ENCODE measurements at regions not wholly inside any gene's neighbourhood (a gene's known extent, or its start where the extent isn't known, plus 50 kb on each side); places are given as distances from the start of the nearest gene placed in this dataset.

DNA sequence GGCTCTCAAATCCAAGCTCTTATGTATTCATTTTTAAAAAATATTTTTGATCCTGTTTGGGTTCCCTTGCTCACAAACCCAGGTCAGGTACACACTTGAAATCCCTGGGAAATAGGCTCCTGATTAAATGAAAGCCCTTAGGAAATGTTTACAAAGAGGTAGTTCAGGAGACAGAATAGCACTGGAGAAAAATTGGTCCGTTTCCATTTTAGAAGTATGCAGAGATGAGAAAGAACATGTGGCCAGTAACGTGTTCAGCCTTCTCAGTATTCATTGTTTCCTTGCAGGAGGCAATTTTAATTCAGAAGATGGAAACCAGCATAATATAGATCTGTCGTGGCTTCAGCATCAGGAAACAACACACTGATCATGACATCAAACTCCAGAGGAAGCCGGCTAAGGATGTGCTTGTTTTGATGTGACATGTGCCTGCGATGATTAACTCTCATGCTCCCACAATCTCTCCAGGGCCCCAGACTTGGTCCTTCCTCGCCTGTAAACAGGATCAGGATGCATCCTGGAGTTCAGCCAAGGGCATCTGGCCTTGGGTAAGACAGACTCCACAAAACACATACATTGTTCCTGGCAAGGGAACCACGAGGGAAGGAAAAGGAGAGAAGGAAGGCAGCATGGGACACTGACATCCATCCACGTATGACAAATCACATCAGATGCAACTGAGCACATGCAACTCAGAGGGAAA lies 350.5 kb upstream of the THBS1 start:
- H3K27ac ChIP-seq (ENCODE audit: low read depth, low read length): no peak overlapping the region
- no peak overlapping the region for H3K9ac ChIP-seq (ENCODE audit: low read length)
- H3K4me3 ChIP-seq (ENCODE audit: insufficient read depth, low read length, poor library complexity, severe bottlenecking): no peak overlapping the region
- H3F3A ChIP-seq (ENCODE audit: insufficient read depth): no peaks in the 10 kb centered on the region
- no peaks in the 10 kb centered on the region for H3K27me3 ChIP-seq (ENCODE audit: low read length)
- TF ChIP-seq, protein P1, sequence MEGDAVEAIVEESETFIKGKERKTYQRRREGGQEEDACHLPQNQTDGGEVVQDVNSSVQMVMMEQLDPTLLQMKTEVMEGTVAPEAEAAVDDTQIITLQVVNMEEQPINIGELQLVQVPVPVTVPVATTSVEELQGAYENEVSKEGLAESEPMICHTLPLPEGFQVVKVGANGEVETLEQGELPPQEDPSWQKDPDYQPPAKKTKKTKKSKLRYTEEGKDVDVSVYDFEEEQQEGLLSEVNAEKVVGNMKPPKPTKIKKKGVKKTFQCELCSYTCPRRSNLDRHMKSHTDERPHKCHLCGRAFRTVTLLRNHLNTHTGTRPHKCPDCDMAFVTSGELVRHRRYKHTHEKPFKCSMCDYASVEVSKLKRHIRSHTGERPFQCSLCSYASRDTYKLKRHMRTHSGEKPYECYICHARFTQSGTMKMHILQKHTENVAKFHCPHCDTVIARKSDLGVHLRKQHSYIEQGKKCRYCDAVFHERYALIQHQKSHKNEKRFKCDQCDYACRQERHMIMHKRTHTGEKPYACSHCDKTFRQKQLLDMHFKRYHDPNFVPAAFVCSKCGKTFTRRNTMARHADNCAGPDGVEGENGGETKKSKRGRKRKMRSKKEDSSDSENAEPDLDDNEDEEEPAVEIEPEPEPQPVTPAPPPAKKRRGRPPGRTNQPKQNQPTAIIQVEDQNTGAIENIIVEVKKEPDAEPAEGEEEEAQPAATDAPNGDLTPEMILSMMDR (IDR thresholded peaks at IDR 0.05; ENCODE audit: insufficient read depth, low read length, poor library complexity, severe bottlenecking): no peak
- no peak for TF ChIP-seq EZH2phosphoT487 (conservative IDR thresholded peaks at IDR 0.05; ENCODE audit: low read length)
- H3K4me2 ChIP-seq (ENCODE audit: low read depth, low read length, poor library complexity, severe bottlenecking): no peak overlapping the region
- H3K9me3 ChIP-seq (ENCODE audit: insufficient read depth, low read length): no peaks in the 10 kb centered on the region
- H3K79me2 ChIP-seq (ENCODE audit: insufficient read depth, low read length): no peaks in the 10 kb centered on the region
- no peaks in the 10 kb centered on the region for H3K9me2 ChIP-seq (replicated peaks; ENCODE audit: insufficient read depth, low read length)
- H4K20me1 ChIP-seq (ENCODE audit: low read depth, low read length): no peaks in the 10 kb centered on the region
- H3K36me3 ChIP-seq (ENCODE audit: low read length): no peaks in the 10 kb centered on the region
- H2AFZ ChIP-seq (ENCODE audit: low read depth, low read length, severe bottlenecking): no peak overlapping the region

DNA sequence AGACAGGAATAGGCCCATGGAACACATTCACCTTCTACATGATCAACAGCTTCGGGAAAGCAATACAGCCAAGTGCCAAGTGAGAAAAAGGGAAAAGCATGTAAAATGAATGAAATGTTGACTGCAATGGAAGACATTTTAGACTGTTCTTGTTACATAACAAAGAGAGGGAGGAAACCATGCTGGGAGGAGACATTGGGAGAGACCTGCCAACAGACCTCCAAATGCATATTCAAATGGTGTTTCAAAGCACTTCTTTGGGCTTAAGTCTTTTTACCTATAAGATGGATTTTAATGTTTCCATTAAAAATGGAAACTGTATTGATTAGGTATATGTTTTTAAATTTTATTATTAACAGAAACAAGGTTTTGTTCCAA lies 350.0 kb upstream of the THBS1 start:
- H3K36me3 ChIP-seq (ENCODE audit: low read length): no peaks in the 10 kb centered on the region
- TF ChIP-seq EZH2phosphoT487 (conservative IDR thresholded peaks at IDR 0.05; ENCODE audit: low read length): no peak
- TF ChIP-seq, protein P1 (IDR thresholded peaks at IDR 0.05; ENCODE audit: insufficient read depth, low read length, poor library complexity, severe bottlenecking): no peak
- H3K4me2 ChIP-seq (ENCODE audit: low read depth, low read length, poor library complexity, severe bottlenecking): no peak overlapping the region
- no peaks in the 10 kb centered on the region for H4K20me1 ChIP-seq (ENCODE audit: low read depth, low read length)
- no peaks in the 10 kb centered on the region for H3K9me3 ChIP-seq (ENCODE audit: insufficient read depth, low read length)
- H3K79me2 ChIP-seq (ENCODE audit: insufficient read depth, low read length): no peaks in the 10 kb centered on the region
- H3K27me3 ChIP-seq (ENCODE audit: low read length): no peaks in the 10 kb centered on the region
- H2AFZ ChIP-seq (ENCODE audit: low read depth, low read length, severe bottlenecking): no peak overlapping the region
- no peaks in the 10 kb centered on the region for H3K9me2 ChIP-seq (replicated peaks; ENCODE audit: insufficient read depth, low read length)
- H3F3A ChIP-seq (ENCODE audit: insufficient read depth): no peaks in the 10 kb centered on the region
- H3K9ac ChIP-seq (ENCODE audit: low read length): no peak overlapping the region
- H3K27ac ChIP-seq (ENCODE audit: low read depth, low read length): no peak overlapping the region
- no peak overlapping the region for H3K4me3 ChIP-seq (ENCODE audit: insufficient read depth, low read length, poor library complexity, severe bottlenecking)

DNA sequence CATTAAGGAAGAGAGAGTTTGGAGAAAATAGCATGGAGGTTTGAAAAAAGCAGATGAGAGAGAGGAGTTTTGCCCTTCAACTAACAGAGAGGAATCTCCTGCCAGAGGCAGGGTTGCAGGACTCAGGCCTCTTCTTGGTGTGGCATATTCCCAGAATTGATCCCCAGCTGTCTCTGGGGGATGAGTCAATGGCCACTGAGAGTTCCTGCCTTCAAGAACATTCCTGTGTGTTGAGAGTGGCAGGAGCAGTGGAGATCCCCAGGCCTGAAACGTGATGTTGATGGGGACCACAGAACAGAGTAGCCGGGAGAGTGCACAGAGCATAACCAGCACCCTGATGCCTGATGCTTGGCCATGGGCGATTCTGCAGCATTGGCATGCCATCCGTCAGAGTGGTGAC lies 348.4 kb upstream of the THBS1 start:
- no peaks in the 10 kb centered on the region for H3K27me3 ChIP-seq (ENCODE audit: low read length)
- no peak overlapping the region for H2AFZ ChIP-seq (ENCODE audit: low read depth, low read length, severe bottlenecking)
- H3K9me3 ChIP-seq (ENCODE audit: insufficient read depth, low read length): no peaks in the 10 kb centered on the region
- no peak overlapping the region for H3K27ac ChIP-seq (ENCODE audit: low read depth, low read length)
- H3K36me3 ChIP-seq (ENCODE audit: low read length): no peaks in the 10 kb centered on the region
- H3K4me2 ChIP-seq (ENCODE audit: low read depth, low read length, poor library complexity, severe bottlenecking): no peak overlapping the region
- H3K9me2 ChIP-seq (replicated peaks; ENCODE audit: insufficient read depth, low read length): no peaks in the 10 kb centered on the region
- no peak overlapping the region for H3K4me3 ChIP-seq (ENCODE audit: insufficient read depth, low read length, poor library complexity, severe bottlenecking)
- H3K79me2 ChIP-seq (ENCODE audit: insufficient read depth, low read length): no peaks in the 10 kb centered on the region
- no peaks in the 10 kb centered on the region for H4K20me1 ChIP-seq (ENCODE audit: low read depth, low read length)
- TF ChIP-seq EZH2phosphoT487 (conservative IDR thresholded peaks at IDR 0.05; ENCODE audit: low read length): no peak
- TF ChIP-seq, protein P1 (IDR thresholded peaks at IDR 0.05; ENCODE audit: insufficient read depth, low read length, poor library complexity, severe bottlenecking): no peak
- no peaks in the 10 kb centered on the region for H3F3A ChIP-seq (ENCODE audit: insufficient read depth)
- no peak overlapping the region for H3K9ac ChIP-seq (ENCODE audit: low read length)

Data from SU-DHL-6 (cell line).